ENCODE measurements at regions not wholly inside any gene's neighbourhood (a gene's known extent, or its start where the extent isn't known, plus 50 kb on each side); places are given as distances from the start of the nearest gene placed in this dataset.
"Not testable (repeated sequence)": the region's sequence is repeated elsewhere in the genome, so short reads cannot be mapped to it uniquely, and the experiment has no call there.

GRCh38 chr2:16777123-16777870, 111.7 kb upstream of the CYRIA start:
- no peak for DNase-seq

GRCh38 chr2:16775899-16776231, 110.2 kb upstream of the CYRIA start:
- no peak for DNase-seq

GRCh38 chr2:16774980-16775898, 109.6 kb upstream of the CYRIA start:
- no peak for DNase-seq

- no peak for DNase-seq
Measured at GRCh38 chr2:16774091-16774490, 108.5 kb upstream of the CYRIA start.

- DNase-seq, result peak in 1 of 2 donors; percentile 9
Measured at GRCh38 chr2:16773080-16773713, 107.6 kb upstream of the CYRIA start.

- DNase-seq, result no peak
Measured at GRCh38 chr2:16767789-16768476, 102.3 kb upstream of the CYRIA start.

- DNase-seq, result no peak
Measured at GRCh38 chr2:16765356-16765755, 99.7 kb upstream of the CYRIA start.

- DNase-seq, result no peak
Measured at GRCh38 chr2:16764487-16764886, 98.9 kb upstream of the CYRIA start.

- DNase-seq, result no peak
Measured at GRCh38 chr2:16763493-16763899, 97.9 kb upstream of the CYRIA start.

GRCh38 chr2:16763056-16763455, 97.4 kb upstream of the CYRIA start:
- no peak for DNase-seq

GRCh38 chr2:16760426-16760825, 94.8 kb upstream of the CYRIA start:
- no peak for DNase-seq

- DNase-seq, result peak; percentile 64 to 74
Measured at GRCh38 chr2:16756831-16757644, 91.4 kb upstream of the CYRIA start.

GRCh38 chr2:16755442-16755841, 89.8 kb upstream of the CYRIA start:
- no peak for DNase-seq

GRCh38 chr2:16753025-16753424, 87.4 kb upstream of the CYRIA start:
- DNase-seq, result not testable (repeated sequence)

GRCh38 chr2:16750925-16751214, 85.2 kb upstream of the CYRIA start:
- not testable (repeated sequence) for DNase-seq

- DNase-seq, result no peak
Measured at GRCh38 chr2:16750175-16750924, 84.7 kb upstream of the CYRIA start.

- DNase-seq, result not testable (repeated sequence)
Measured at GRCh38 chr2:16748511-16749266, 83.1 kb upstream of the CYRIA start.

- DNase-seq, result no peak
Measured at GRCh38 chr2:16747689-16748088, 82.1 kb upstream of the CYRIA start.

- no peak for DNase-seq
Measured at GRCh38 chr2:16747257-16747656, 81.6 kb upstream of the CYRIA start.

GRCh38 chr2:16746833-16747232, 81.2 kb upstream of the CYRIA start:
- DNase-seq, result no peak

GRCh38 chr2:16746329-16746728, 80.7 kb upstream of the CYRIA start:
- no peak for DNase-seq

Data from stimulated activated CD4-positive, alpha-beta T cell treated with anti-CD3 and anti-CD28 coated beads, Interleukin-2, amount 100 ng/mL, for 24 hours (primary cell).